Stomach (tissue), 4 donors: ENCODE measurements at regions not wholly inside any gene's neighbourhood (a gene's known extent, or its start where the extent isn't known, plus 50 kb on each side); places are given as distances from the start of the nearest gene placed in this dataset.

Experiments used
- CTCF ChIP-seq, 7 experiments: fragments of 450-650 bp in 4 of 7; fragments of 200-600 bp in 3 of 7; sonication (generic) in 3 of 7; IDR thresholded peaks; one replicate each; pipeline ENCODE4 v1.5.1; 2016 to 2019; ENCODE audit warnings: antibody characterized with exemption in 7 of 7, control low read depth in 2 of 7, mild to moderate bottlenecking in 1 of 7
- POLR2AphosphoS5 ChIP-seq, 3 donors: sonication (generic); formaldehyde crosslinking; IDR thresholded peaks; one replicate each; pipeline ENCODE4 v1.6.1; 2016; ENCODE audit warnings: antibody characterized with exemption in 3 of 3

GRCh38 chrX:9324676-9325075, 140.2 kb upstream of the TBL1X start:
- no peak for TF ChIP-seq POLR2AphosphoS5 (IDR thresholded peaks at IDR 0.05)
- TF ChIP-seq CTCF (IDR thresholded peaks at IDR 0.05) = no peak
